ENCODE measurements at regions not wholly inside any gene's neighbourhood (a gene's known extent, or its start where the extent isn't known, plus 50 kb on each side); places are given as distances from the start of the nearest gene placed in this dataset.

DNA sequence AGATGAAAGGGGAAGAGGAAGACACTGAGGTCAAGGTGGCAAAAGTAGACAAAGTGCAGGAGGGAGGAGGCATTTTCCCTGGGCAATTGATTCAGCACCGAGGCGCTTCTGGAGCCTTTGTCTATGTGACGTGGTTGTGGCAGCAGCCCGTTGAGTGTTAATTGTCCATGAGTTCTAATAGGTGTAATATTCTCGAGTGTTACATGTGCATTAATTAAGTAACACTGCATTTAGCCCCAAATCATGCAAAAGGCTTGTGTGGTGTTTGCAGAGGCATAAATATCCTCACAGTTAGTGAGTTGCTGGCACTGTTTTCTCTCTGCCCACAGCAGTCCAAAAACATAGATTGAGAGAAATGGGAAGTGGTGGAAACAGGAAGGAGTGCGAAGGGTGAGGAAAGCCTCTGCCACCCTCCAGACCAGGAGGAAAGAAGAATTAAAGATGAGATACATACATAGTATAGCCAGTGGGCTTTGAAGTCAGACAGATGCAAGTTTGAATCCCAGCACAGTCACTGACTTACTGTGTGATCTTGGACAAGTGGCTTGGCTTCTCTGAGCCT is 361.2 kb downstream of the MN1 start:
- no peaks in the 10 kb centered on the region for H3K4me1 ChIP-seq (replicated peaks in 1 of 2)
- DNase-seq, result no peak
- no peaks in the 10 kb centered on the region for H3K9me3 ChIP-seq (replicated peaks in 1 of 3)
- intact Hi-C loops (cut with DNase I), result no loop called here
- no peak overlapping the region for H3K27ac ChIP-seq
- no peaks in the 10 kb centered on the region for H3K36me3 ChIP-seq (replicated peaks in 1 of 2)
- TF ChIP-seq, protein P1, sequence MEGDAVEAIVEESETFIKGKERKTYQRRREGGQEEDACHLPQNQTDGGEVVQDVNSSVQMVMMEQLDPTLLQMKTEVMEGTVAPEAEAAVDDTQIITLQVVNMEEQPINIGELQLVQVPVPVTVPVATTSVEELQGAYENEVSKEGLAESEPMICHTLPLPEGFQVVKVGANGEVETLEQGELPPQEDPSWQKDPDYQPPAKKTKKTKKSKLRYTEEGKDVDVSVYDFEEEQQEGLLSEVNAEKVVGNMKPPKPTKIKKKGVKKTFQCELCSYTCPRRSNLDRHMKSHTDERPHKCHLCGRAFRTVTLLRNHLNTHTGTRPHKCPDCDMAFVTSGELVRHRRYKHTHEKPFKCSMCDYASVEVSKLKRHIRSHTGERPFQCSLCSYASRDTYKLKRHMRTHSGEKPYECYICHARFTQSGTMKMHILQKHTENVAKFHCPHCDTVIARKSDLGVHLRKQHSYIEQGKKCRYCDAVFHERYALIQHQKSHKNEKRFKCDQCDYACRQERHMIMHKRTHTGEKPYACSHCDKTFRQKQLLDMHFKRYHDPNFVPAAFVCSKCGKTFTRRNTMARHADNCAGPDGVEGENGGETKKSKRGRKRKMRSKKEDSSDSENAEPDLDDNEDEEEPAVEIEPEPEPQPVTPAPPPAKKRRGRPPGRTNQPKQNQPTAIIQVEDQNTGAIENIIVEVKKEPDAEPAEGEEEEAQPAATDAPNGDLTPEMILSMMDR (IDR thresholded peaks at IDR 0.05), result no peak
- TF ChIP-seq POLR2A (IDR thresholded peaks at IDR 0.05), result no peak
- 52 to 60% (median 53%) methylated on average over 6 of the region's 6 CpGs for WGBS, 4 donors
- H3K4me3 ChIP-seq, result no peak overlapping the region
- H3K27me3 ChIP-seq, result no peaks in the 10 kb centered on the region

DNA sequence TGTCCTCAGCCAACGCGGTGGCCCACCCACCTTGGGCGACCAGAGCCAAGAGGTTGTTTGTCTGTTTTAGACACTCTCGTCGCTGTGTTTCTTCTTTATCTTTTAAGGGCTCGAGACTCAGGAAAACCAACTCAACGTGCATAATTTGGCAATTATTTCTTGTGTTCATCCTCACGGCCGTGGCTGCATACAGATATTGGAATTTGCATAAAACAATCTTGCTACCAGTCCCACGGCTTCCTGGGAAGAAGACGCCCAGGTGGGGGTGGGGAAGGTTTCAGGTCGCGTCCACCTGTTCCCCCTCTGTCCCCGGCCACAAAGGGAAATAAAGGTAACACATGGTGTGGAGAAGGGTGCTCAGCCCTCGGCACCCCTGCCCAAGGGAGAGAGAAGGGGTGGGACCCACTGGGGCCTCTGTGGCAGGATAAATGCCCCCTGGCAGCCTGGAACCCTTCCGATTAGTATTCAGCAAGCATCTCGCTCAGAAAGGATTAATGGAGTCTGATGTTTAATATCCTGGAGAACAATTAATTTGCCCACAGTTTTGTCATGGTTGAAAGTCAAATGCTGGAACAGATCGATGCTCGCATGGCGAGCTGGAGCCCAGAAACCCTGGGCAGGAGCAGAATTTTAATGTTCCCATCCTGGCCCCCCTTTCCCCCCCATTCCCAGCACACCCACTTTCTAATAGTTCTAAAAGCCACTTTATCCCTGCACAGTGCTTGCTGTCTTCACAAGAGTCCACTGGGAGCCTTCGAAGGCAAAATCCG is 359.7 kb downstream of the MN1 start:
- no peak for DNase-seq
- H3K4me3 ChIP-seq, result no peak overlapping the region
- no peak overlapping the region for H3K27ac ChIP-seq
- H3K4me1 ChIP-seq (replicated peaks in 1 of 2), result no peaks in the 10 kb centered on the region
- WGBS, 4 donors, result 76 to 85% (median 79%) methylated on average over 22 of the region's 22 CpGs
- no peaks in the 10 kb centered on the region for H3K36me3 ChIP-seq (replicated peaks in 1 of 2)
- intact Hi-C loops (cut with DNase I), result no loop called here
- TF ChIP-seq, protein P1 (IDR thresholded peaks at IDR 0.05), result no peak
- no peak for TF ChIP-seq POLR2A (IDR thresholded peaks at IDR 0.05)
- no peaks in the 10 kb centered on the region for H3K27me3 ChIP-seq
- H3K9me3 ChIP-seq (replicated peaks in 1 of 3), result no peaks in the 10 kb centered on the region

DNA sequence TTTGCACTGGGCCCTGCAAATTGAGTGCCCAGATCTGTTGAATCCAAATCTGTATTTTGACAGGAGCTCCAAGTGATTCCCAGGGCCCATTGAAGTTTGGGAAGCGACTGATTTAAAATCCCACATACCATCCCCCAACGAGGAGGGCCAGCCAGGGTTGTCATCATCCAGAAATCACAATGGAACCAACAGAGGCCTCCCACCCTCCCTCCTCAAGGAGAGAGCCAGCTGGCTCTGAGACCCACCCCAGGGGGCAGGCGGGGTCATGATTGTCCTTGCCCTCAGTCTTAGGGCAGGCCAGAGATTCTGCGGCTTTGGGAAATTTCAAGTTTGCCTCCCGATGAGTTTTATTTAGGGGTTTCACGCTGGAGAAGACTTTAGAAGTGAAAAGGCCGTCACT is 358.2 kb downstream of the MN1 start:
- no peaks in the 10 kb centered on the region for H3K27me3 ChIP-seq
- H3K27ac ChIP-seq, result no peak overlapping the region
- no peaks in the 10 kb centered on the region for H3K36me3 ChIP-seq (replicated peaks in 1 of 2)
- no peaks in the 10 kb centered on the region for H3K4me1 ChIP-seq (replicated peaks in 1 of 2)
- WGBS, 4 donors, result 74 to 78% (median 77%) methylated on average over 7 of the region's 7 CpGs
- intact Hi-C loops (cut with DNase I), result no loop called here
- H3K4me3 ChIP-seq, result no peak overlapping the region
- TF ChIP-seq POLR2A (IDR thresholded peaks at IDR 0.05), result no peak
- TF ChIP-seq, protein P1 (IDR thresholded peaks at IDR 0.05), result no peak
- H3K9me3 ChIP-seq (replicated peaks in 1 of 3), result no peaks in the 10 kb centered on the region
- no peak for DNase-seq

DNA sequence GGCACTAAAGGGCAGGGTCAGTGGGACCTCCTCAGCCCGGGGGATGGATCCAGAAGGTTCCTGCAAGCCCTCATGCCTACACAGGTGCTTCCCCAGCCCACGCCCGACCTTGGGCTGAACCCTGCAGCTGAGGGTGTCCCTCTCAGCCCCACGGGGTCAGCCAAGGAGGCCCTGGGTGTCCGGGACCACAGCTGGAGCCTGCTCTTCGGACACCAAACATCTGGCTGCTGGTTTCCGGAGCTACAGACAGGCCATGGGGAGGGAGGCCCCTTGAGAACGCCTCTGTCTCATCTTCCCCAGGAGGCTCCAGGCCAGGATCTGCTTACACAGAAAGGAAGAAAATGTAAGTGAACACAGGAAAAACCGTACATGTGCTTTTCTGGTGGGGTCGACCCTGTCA is 355.7 kb downstream of the MN1 start:
- Histone ChIP-seq H3K4me1 (replicated peaks in 1 of 2) (no peaks in the 10 kb centered on the region), H3K27me3 (no peaks in the 10 kb centered on the region), H3K4me3 (no peak overlapping the region), H3K9me3 (replicated peaks in 1 of 3) (no peaks in the 10 kb centered on the region), H3K27ac (no peak overlapping the region), H3K36me3 (replicated peaks in 1 of 2) (no peaks in the 10 kb centered on the region)
- intact Hi-C loops (cut with DNase I), result no loop called here
- peak in 4 of 7 donors; percentile 18 to 55 (median 22) for DNase-seq
- WGBS, 4 donors, result 54 to 82% (median 55%) methylated on average over 5 to 10 of the region's 10 CpGs
- TF ChIP-seq, protein P1 (IDR thresholded peaks at IDR 0.05), result no peak
- no peak for TF ChIP-seq POLR2A (IDR thresholded peaks at IDR 0.05)

All from adrenal gland (tissue), 9 donors.